ENCODE measurements at regions not wholly inside any gene's neighbourhood (a gene's known extent, or its start where the extent isn't known, plus 50 kb on each side); places are given as distances from the start of the nearest gene placed in this dataset.

DNA sequence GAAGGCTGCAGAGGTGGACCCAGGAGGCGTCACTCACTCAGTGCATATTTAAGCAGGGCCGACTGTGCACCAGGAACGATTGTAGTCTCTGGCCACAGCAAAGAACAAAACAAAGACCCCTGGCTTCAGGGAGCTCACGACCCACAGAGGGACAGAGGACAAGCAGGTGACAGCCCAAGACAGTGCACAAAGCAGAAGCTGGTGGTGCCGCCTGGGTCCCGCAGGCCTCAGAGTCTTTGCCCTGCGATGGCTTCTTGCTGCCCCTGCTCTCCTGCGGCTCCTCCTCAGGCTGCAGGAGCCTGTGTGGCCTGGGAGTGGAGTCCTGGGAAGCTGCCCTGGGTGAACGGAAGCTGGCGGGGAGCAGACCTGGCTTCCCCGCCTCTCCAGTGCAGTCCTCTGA lies 300.0 kb downstream of the PREX1 start:
- DNase-seq (no peak), FAIRE-seq (no peak)
- H3K27me3 ChIP-seq (ENCODE audit: control insufficient read depth, insufficient read depth, low read length): no peaks in the 10 kb centered on the region
- TF ChIP-seq, protein P1, sequence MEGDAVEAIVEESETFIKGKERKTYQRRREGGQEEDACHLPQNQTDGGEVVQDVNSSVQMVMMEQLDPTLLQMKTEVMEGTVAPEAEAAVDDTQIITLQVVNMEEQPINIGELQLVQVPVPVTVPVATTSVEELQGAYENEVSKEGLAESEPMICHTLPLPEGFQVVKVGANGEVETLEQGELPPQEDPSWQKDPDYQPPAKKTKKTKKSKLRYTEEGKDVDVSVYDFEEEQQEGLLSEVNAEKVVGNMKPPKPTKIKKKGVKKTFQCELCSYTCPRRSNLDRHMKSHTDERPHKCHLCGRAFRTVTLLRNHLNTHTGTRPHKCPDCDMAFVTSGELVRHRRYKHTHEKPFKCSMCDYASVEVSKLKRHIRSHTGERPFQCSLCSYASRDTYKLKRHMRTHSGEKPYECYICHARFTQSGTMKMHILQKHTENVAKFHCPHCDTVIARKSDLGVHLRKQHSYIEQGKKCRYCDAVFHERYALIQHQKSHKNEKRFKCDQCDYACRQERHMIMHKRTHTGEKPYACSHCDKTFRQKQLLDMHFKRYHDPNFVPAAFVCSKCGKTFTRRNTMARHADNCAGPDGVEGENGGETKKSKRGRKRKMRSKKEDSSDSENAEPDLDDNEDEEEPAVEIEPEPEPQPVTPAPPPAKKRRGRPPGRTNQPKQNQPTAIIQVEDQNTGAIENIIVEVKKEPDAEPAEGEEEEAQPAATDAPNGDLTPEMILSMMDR (IDR thresholded peaks at IDR 0.05; ENCODE audit: borderline replicate concordance, extremely low read depth, insufficient read depth): no peak
- intact Hi-C loops (cut with DNase I): no loop called here
- H3K4me3 ChIP-seq (ENCODE audit: low read length in 3 of 3): no peak overlapping the region
- no peaks in the 10 kb centered on the region for H3K36me3 ChIP-seq (ENCODE audit: control insufficient read depth in 2 of 3, insufficient read depth in 3 of 3, low read length in 3 of 3)
- no peaks in the 10 kb centered on the region for H3K4me1 ChIP-seq (ENCODE audit: control insufficient read depth in 2 of 3, insufficient read depth in 2 of 3, low read depth in 1 of 3, low read length in 3 of 3)
- no peak overlapping the region for H3K27ac ChIP-seq (ENCODE audit: low read depth in 2 of 2, low read length in 2 of 2)
- no peaks in the 10 kb centered on the region for H3K9me3 ChIP-seq (ENCODE audit: control insufficient read depth in 2 of 3, insufficient read depth in 1 of 3, low read length in 3 of 3)
- no peak overlapping the region for H3K9ac ChIP-seq (ENCODE audit: low read length in 3 of 3)

DNA sequence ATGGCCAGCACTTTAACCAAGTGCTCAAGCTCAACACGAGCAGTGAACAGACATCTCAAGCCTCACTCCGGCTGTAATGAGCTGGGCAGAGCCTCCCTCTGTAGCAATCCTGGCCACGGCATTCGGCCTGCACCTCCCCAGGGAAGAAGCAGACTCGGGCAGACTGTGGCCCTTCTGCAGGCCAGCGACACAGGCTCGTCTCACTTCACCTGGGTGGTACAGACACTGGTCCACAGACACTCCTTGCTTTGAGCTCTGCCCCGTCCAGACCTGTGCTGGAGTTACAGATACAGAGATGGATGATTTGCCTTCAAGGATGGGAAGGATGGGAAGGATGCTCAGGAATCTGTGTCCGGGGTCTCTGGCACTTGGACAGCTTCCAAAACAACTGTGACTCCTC lies 300.9 kb downstream of the PREX1 start:
- intact Hi-C loops (cut with DNase I): no loop called here

DNA sequence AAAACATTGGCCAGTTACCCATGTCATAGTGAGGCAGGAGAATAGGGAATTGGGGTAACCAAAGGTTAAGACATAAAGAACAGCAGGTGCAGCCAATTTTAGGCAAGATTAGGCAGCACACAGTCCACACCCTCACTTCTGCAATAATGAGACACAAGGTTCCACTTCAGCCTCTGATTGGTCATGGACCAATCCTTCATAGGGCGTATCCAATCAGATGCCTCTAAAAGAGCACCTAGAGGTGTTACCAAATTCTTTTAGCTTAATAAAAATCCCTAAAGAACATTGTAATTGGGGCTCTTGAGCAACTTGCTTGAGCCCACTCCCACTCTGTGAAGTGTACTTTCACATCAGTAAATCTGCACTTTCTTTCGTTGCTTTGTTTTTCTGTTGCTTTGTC lies 302.4 kb downstream of the PREX1 start:
- no peaks in the 10 kb centered on the region for H3K36me3 ChIP-seq (ENCODE audit: control insufficient read depth in 2 of 3, insufficient read depth in 3 of 3, low read length in 3 of 3)
- no peak for DNase-seq
- no peaks in the 10 kb centered on the region for H3K27me3 ChIP-seq (ENCODE audit: control insufficient read depth, insufficient read depth, low read length)
- H3K27ac ChIP-seq (ENCODE audit: low read depth in 2 of 2, low read length in 2 of 2): no peak overlapping the region
- TF ChIP-seq, protein P1 (IDR thresholded peaks at IDR 0.05; ENCODE audit: borderline replicate concordance, extremely low read depth, insufficient read depth): no peak
- no peak overlapping the region for H3K9ac ChIP-seq (ENCODE audit: low read length in 3 of 3)
- H3K4me3 ChIP-seq (ENCODE audit: low read length in 3 of 3): no peak overlapping the region
- no peaks in the 10 kb centered on the region for H3K4me1 ChIP-seq (ENCODE audit: control insufficient read depth in 2 of 3, insufficient read depth in 2 of 3, low read depth in 1 of 3, low read length in 3 of 3)
- no peaks in the 10 kb centered on the region for H3K9me3 ChIP-seq (ENCODE audit: control insufficient read depth in 2 of 3, insufficient read depth in 1 of 3, low read length in 3 of 3)
- intact Hi-C loops (cut with DNase I): no loop called here
- no peak for FAIRE-seq

More for the DNA sequence above, 300.9 kb downstream of the PREX1 start:
- Histone ChIP-seq H3K9me3 (ENCODE audit: control insufficient read depth in 2 of 3, insufficient read depth in 1 of 3, low read length in 3 of 3) (no peaks in the 10 kb centered on the region), H3K27ac (ENCODE audit: low read depth in 2 of 2, low read length in 2 of 2) (no peak overlapping the region), H3K36me3 (ENCODE audit: control insufficient read depth in 2 of 3, insufficient read depth in 3 of 3, low read length in 3 of 3) (no peaks in the 10 kb centered on the region), H3K4me1 (ENCODE audit: control insufficient read depth in 2 of 3, insufficient read depth in 2 of 3, low read depth in 1 of 3, low read length in 3 of 3) (no peaks in the 10 kb centered on the region), H3K4me3 (ENCODE audit: low read length in 3 of 3) (no peak overlapping the region), H3K9ac (ENCODE audit: low read length in 3 of 3) (no peak overlapping the region), H3K27me3 (ENCODE audit: control insufficient read depth, insufficient read depth, low read length) (no peaks in the 10 kb centered on the region)
- no peak for FAIRE-seq
- DNase-seq: no peak
- TF ChIP-seq, protein P1 (IDR thresholded peaks at IDR 0.05; ENCODE audit: borderline replicate concordance, extremely low read depth, insufficient read depth): no peak

DNA sequence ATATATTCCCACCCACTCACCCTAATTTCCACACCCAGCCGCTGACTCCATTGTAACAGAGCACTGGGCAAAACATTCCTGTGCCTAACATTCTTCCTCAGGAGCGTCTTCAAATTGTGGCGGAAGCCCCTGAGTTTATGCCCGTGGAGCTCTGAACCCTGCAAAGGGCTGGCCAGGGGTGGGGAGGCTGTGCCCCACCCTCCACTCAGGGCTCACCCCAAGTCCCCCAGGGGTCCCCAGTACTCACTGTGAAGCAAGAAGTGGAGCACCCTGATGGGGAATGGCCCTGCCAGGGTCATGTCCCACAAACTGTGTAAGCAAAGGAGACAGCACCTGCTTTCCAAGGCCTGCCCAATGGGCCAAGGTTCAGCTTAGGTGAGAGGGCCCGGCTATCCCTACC lies 303.2 kb downstream of the PREX1 start:
- no peak for FAIRE-seq
- intact Hi-C loops (cut with DNase I): no loop called here
- DNase-seq: peak in 1 of 5 donors; percentile 61
- H3K27ac ChIP-seq (ENCODE audit: low read depth in 2 of 2, low read length in 2 of 2): no peak overlapping the region
- H3K27me3 ChIP-seq (ENCODE audit: control insufficient read depth, insufficient read depth, low read length): no peaks in the 10 kb centered on the region
- H3K4me1 ChIP-seq (ENCODE audit: control insufficient read depth in 2 of 3, insufficient read depth in 2 of 3, low read depth in 1 of 3, low read length in 3 of 3): no peaks in the 10 kb centered on the region
- no peak overlapping the region for H3K9ac ChIP-seq (ENCODE audit: low read length in 3 of 3)
- H3K9me3 ChIP-seq (ENCODE audit: control insufficient read depth in 2 of 3, insufficient read depth in 1 of 3, low read length in 3 of 3): no peaks in the 10 kb centered on the region
- no peaks in the 10 kb centered on the region for H3K36me3 ChIP-seq (ENCODE audit: control insufficient read depth in 2 of 3, insufficient read depth in 3 of 3, low read length in 3 of 3)
- no peak overlapping the region for H3K4me3 ChIP-seq (ENCODE audit: low read length in 3 of 3)
- TF ChIP-seq, protein P1 (IDR thresholded peaks at IDR 0.05; ENCODE audit: borderline replicate concordance, extremely low read depth, insufficient read depth): no peak
